ENCODE measurements at regions not wholly inside any gene's neighbourhood (a gene's known extent, or its start where the extent isn't known, plus 50 kb on each side); places are given as distances from the start of the nearest gene placed in this dataset.

DNA sequence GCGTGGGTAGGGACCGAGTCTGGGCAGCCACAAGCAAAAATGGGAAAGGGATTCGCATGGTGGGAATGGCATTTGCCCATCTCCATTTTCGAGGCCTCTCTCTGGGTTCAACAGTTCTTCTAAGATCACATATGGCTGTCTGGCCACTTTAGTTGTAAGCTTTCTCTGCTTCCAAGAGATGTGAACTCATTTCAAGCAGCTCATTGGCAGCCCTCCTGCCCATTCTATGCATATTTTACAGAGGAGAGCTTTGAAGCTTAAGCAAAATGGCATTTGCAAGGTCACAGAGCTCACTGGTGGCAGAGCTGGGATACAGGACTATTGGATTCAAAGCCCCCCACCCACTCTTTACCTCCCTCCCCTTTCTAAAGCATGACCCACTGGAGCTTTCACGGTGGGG is 93.7 kb downstream of the HHIPL2 start:
- TF ChIP-seq, protein P1, sequence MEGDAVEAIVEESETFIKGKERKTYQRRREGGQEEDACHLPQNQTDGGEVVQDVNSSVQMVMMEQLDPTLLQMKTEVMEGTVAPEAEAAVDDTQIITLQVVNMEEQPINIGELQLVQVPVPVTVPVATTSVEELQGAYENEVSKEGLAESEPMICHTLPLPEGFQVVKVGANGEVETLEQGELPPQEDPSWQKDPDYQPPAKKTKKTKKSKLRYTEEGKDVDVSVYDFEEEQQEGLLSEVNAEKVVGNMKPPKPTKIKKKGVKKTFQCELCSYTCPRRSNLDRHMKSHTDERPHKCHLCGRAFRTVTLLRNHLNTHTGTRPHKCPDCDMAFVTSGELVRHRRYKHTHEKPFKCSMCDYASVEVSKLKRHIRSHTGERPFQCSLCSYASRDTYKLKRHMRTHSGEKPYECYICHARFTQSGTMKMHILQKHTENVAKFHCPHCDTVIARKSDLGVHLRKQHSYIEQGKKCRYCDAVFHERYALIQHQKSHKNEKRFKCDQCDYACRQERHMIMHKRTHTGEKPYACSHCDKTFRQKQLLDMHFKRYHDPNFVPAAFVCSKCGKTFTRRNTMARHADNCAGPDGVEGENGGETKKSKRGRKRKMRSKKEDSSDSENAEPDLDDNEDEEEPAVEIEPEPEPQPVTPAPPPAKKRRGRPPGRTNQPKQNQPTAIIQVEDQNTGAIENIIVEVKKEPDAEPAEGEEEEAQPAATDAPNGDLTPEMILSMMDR (conservative IDR thresholded peaks at IDR 0.05) = no peak
- no peak for TF ChIP-seq EZH2 (IDR thresholded peaks at IDR 0.05; ENCODE audit: low read depth)

Measured in PC-9 (cell line).